H1 (cell line): ENCODE measurements at regions not wholly inside any gene's neighbourhood (a gene's known extent, or its start where the extent isn't known, plus 50 kb on each side); places are given as distances from the start of the nearest gene placed in this dataset.

Experiments
- CHD2 ChIP-seq: IDR thresholded peaks from 2 replicates; pipeline ENCODE4 v1.6.1; 2012; ENCODE audit warnings: low read length, improper control_type of control experiment
- EGR1 ChIP-seq: IDR thresholded peaks from 2 replicates; pipeline ENCODE4 v1.6.1; 2011; ENCODE audit warnings: low read depth, low read length, borderline replicate concordance
- GABPA ChIP-seq: IDR thresholded peaks from 2 replicates; pipeline ENCODE4 v1.6.1; 2011; ENCODE audit warnings: mild to moderate bottlenecking, low read length, moderate library complexity, borderline replicate concordance; ENCODE audit not compliant: insufficient read depth
- GTF2F1 ChIP-seq: IDR thresholded peaks from 2 replicates; pipeline ENCODE4 v1.6.1; 2012; ENCODE audit warnings: low read depth, low read length, improper control_type of control experiment, borderline replicate concordance
- SIRT6 ChIP-seq: IDR thresholded peaks from one replicate; pipeline ENCODE4 v1.7.1; 2012; ENCODE audit warnings: low read length, inconsistent platforms

- TF ChIP-seq GABPA, result no peak
- TF ChIP-seq CHD2, result no peak
- TF ChIP-seq GTF2F1, result no peak
- TF ChIP-seq SIRT6, result no peak
- no peak for TF ChIP-seq EGR1
Measured at GRCh38 chr1:147349533-147349932, 107.0 kb downstream of the CHD1L start (continued).
